ENCODE measurements at regions not wholly inside any gene's neighbourhood (a gene's known extent, or its start where the extent isn't known, plus 50 kb on each side); places are given as distances from the start of the nearest gene placed in this dataset.
"Not testable (repeated sequence)": the region's sequence is repeated elsewhere in the genome, so short reads cannot be mapped to it uniquely, and the experiment has no call there.

DNA sequence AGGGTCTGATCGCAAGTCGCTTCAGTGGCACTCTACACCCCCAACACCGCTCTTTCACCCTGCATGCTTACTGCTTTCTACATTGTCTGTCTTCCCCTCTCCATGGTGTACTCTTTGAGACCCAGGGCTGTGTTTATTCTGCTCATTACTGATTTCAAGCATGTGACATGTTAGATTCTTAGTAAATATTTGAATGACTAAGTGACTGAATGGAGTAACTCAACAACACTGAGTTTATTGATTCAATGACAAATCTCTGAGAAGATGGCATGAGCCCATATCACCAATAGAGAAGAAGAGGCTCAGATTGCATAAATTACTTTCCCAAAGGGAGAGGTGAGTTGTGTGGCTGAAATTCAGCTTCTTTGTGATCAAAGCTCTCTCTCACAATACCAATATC, 89.7 kb upstream of the OSMR start:
- DNase-seq: no peak

DNA sequence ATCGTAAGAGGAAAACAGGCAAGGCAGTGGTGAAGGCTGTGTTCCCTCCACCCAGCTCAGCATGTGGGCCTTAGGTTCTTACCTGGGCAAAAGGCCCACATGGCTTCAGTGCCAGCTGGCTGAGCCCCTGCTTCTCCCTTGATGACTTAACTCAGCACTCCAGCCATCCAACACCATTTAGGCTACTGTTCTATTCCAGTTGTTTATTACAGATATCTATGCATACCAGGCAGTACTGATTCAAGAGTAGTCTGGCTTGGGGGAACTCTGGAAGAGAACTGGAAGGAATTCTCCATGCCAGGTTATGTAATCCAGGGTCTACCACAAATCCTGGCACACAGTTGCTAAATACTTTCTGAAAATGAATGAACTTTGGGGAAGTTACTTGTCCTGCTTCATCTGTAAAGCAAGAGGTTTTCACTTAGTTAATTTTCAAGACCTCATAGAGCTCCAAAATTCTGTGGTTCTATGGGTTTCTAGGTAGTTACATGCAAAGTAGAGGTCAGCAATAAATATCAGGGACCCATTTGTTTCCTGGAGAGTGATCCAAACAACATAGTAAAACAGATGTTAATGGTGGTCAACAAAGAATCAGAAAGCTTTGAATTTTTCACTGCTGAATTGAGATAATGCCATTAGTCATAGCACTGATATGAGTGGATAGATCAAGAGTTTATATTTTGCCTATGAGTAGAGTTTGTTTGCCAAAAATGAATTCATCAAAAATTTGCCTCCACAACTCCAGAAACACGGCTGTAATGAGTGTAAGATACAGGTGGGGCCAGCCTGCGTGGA, 88.2 kb upstream of the OSMR start:
- DNase-seq: no peak

DNA sequence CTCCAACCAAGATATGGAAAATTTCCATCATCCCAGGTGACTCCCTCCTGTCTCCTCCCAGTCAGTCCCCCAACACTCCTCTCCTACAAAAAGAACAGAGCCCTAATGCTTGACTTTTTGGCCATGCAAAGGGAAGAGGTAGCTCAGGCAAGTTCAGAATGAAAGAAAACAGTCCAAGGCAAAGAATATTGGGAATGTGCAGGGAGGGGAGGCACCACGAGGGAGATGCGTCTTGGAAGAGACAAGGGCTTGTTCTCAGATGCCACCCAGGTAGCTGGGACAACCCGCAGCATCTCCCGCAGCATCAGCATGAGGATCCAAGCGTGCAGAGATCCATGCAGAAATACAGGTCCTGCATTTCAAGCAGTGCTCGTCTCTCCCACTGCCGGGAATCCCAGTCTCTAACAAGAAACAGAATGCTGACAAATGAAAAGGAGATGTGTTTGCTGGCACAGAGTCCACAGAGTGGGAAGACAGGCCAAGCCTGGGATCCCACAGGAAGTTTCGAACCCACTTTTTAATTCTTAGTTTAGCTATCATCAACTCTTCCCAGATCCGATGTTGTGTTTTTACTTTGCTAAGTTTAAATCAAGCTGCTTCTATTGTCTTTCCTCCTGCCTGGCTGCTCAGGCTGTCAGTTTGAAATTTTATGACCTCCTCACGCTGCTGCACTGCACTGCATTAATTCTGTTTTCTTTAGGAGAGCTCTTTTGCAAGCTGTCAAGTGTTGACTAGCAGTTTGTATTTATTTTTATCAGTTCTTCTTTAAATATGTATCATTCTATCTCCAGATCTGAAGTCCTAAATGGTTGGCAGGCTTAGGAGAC, 86.8 kb upstream of the OSMR start:
- DNase-seq: no peak

DNA sequence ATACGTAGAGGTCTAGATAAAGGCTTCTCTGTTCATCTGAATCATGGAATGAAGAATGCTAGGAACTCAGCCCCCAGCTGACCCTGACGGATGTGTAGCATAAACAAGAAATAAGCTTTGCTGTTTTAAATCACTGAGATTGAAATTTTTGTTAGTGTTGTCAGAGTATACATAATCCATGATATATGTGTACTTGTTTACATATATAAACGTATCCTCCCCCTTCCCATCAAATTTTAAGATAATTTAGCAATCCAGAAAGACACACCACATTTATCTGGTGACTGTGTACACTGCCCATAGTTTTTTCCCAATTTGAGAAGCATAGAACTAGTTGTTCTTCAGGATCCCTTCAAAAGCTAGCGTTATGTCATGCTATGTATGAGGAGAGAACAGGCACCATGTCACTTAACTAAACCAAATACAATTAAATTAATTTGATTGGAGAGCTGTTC, 80.8 kb upstream of the OSMR start:
- no peak for DNase-seq

DNA sequence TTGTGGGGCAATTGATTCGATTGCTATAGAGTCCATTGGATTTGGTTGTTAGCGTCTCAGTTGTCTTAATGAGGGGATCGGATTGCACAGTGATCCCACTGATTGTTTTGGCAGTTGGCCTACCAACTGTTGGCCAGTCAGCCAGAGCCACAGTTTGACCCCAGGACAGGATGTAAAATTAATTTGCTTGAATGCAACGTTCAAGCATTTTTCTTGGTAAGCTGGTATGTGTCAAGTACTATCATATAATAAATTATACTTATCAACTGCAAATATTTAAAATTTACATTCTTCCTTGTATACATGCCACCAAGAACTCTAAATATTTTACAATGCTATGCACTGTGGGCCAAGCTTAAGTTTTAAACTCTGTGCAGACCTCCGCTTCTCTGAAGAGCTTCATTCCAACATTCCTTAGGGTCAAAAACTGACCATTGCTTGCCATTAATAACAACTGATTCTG, 80.4 kb upstream of the OSMR start:
- DNase-seq: no peak

DNA sequence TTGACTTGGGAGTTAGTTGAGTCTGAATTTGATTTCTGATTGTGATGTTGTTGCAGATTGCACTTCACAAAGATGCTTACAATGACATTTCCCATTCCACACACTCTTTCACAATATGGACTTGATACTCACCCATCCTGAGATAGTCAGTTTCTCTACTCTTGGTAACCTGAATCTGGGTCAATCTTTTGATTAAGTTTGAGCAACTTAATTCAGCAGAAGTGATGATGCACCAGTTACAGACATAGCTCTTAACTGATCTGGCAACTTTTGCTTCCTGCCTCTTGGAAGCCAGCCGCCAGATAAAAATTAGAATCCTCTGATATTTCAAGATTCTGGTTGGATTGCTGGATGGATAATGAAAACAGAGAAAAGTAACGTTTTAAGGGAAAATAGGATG, 79.7 kb upstream of the OSMR start:
- DNase-seq: no peak

DNA sequence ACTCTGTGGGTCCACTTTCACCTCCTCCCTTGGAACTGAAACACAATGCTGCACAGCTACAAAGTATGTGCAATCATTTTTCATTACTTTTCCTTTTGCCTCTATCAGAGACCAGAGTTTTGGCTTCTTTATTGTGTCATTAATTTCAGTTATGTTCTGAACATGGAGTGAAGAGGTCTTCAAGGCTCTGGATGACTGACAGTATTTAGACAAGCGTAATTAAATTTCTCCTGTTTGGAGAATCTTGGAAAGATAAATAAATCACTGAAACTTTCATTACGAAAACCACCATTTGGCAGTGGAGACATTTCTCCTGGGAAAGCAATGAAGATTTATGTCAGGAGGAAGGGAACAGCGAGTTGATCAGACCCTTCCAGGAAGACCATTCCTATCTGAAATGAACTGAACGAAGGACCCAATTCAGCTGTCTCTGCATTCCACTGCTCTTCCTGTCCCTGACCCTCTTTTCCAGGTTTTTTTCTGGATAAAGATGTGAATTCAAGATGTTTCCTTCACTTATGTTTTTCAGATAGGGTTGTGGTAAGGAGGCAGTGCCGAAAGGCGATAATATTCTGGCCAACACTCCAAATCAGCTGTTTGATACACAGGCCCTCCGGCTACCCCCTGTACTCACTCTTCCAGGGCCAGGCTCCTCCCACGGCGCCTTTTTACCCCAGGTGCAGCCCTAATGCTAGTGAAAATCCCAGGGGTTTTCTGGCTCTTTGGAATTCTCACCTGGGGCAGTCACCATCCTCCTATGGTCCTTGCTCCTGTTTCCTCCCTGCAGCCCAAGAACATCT, 77.2 kb upstream of the OSMR start:
- no peak for DNase-seq

DNA sequence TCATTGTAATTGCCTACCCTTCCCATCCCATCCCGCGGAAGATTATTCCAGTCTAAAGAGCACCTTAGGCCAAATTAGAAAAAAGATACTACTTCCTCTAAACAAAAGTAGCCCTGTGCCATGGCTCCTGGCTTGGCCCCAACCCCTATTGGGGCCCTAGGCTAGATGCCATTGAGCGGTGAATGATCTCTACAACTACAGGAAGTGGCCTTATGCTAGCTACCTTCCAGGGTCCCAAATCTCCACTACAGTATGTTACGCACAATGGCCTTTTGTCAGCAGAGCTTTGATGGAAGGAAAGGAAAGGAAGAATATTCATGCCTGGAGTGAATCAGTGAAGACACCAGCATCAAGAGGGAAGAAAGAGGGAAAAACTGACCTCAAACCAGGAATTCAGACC, 73.3 kb upstream of the OSMR start:
- no peak for DNase-seq

DNA sequence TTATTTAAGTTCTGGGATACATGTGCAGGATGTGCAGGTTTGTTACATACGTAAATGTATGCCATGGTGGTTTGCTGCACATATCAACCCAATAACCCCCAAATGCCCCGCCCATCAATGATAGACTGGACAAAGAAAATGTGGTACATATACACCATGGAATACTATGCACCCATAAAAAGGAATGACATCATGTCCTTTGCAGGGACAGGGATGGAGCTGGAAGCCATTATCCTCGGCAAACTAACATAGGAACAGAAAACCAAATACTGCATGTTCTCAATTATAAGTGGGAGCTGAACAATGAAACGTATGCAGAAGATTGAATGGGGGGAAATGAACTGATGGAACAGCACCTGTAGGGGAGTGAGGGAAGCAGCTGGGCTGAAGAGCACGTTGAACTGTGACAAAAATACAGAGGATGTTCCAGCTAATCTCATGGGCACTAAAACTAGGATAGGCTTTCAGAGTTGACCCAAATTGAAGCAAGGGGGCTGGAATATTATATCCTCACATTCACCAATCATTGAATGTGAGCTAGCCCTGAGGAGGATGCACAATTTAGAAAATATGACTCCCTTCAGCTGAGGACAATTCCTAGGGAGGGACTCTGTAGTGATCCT, 70.5 kb upstream of the OSMR start:
- no peak for DNase-seq

DNA sequence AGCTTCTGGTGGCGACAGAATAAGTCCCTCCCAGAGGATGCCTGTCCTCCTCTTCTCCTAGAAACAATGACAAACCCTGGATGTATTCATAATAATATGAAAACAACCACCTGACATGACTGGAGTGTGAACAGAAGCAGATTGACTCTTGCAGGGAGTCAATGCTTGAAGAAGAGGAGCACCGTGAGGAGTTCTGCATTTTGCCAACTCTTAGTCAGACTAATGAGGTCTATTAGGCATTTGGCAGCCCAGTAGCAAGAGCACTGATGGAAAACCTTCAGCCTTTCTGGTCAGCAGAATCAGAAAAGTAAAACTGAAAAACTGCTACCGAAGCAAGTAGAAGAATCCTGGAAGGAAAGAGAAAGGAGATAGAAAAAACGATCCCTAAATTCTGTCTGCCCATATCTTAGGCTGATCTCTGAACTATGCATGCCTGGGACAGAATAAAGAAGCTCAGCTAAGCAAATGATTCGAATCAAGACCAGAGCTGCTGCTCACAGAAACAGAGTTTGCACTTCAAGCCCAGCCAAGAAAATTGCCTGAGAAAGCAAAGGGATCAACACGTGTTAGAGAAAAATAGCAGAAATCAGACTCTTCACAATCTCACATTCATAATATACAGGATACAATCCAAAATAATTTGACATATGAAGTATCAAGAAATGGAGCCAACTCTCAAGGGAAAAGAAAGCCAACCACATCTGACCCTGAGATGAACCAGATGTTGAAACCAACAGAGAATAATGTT, 69.5 kb upstream of the OSMR start:
- no peak for DNase-seq

DNA sequence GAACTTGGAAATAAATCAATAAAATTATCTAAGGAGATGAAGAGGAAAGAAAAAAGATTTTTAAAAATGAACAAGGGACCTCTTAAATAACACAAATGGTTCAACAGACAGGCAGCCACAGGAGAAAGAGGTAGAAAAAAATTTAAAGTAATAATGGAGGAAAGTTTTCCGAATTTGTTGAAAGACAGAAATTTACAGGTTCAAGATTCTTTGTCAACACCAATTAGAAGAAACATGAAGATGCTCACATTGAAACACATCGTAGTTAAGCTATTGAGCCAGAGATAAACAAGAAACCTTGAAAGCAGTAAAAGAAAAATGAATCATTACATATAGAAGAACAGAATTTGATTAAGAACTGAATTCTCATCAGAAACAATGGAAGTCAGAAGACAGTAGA, 68.7 kb upstream of the OSMR start:
- DNase-seq: no peak

DNA sequence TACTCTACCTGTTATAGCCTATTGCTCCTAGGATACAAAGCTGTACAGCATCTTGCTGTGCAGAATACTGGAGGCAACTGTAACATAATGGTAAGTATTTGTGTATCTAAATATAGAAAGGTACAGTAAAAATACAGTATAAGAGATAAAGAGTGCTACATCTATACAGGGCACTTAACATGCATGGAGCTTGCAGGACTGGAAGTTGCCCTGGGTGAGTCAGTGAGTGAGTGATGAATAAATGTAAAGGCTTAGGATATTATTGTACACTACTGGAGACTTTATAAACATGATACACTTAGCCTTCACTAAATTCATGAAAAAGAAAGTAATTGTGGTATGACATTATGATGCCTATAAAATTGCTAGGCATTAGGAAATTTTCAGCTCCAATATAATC, 65.5 kb upstream of the OSMR start:
- no peak for DNase-seq

DNA sequence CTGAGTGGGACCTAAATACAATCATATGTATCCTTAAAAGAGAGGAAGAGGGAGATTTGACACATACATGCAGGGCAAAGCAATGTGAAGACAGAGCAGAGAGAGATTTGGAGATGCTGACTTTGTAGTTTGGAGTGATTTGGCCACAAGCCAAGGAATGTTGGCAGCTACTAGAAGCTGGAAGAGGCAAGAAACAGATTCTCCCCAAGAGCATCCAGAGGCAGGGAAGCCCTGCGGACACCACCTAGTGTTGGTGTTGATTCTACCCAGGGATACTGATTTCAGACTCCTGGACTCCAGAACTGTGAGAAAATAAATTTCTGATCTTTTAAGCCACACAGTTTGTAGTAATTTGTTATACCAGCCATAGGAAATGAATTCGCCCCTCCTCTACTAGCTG, 64.9 kb upstream of the OSMR start:
- no peak for DNase-seq

DNA sequence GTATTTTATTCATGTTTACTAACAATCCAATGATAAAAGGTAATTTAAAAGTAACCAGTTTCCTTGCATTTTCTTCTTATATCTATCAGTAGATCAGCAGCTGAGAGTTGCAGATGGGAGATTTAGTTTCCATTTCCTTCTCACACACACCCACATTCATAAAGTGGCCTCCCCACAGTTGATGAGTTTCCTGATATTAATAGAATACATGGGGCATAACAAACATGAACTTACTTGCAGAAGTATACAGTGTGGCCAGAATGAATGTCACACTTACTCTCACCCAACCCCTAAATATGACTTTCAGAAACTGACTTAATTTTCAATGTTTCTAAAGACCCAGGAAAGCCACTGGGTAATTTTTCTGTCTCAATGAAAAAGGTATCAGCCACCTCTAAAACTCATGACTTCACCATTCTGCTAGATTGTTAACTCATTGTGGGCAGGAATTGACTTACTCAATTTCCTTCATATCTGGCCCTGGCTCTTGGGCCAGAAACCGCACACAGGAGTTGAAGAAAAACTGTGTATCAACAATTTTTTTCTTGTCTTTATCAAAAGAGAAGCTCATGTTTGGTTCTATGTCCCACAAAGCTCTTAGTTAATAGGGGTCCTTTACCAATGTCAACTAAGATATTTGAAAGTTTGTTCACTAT, 63.5 kb upstream of the OSMR start:
- DNase-seq: no peak

DNA sequence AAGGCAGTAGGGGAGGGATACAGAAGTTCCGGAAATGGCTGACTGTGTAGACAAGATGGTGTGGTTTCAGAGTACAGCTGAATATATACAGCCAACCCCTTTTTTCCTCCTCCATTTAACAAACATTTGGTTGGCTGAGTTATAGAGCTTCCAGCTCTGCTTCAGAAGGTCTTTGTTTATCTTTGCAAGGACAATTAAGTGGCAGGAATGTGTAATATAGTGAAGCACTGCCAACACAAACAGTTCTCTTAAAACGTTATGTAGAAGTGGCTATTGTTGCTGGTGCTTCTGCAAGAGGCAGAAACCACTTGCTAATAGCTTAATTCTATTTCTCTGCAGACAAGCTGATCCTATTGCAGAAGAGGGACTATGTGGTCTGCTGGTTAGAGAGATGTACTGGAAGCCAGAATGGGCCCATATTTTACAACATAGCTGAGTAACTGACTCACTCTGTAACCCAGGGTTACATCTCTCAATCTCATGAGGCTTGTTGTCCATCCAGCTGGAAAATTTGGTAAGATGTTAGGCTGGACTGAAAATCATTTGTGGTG, 62.7 kb upstream of the OSMR start:
- no peak for DNase-seq

DNA sequence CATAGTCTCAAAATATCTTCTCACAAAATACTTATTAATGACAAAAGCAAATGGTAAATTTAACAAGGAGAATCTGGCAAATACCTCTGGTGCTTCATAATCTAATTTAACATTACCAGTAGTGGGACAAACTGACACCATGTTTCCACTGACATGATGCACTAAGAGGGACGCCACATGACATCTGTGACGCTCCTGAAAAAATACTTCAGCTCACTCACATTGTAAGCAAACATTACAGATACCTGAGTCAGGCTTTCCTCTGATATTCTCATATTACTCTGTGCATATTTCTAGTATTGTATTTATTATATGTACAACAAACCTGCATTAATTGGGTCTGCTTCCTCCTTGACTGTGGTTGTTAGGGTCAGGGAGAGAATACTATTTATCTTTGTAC, 56.7 kb upstream of the OSMR start:
- DNase-seq: no peak

DNA sequence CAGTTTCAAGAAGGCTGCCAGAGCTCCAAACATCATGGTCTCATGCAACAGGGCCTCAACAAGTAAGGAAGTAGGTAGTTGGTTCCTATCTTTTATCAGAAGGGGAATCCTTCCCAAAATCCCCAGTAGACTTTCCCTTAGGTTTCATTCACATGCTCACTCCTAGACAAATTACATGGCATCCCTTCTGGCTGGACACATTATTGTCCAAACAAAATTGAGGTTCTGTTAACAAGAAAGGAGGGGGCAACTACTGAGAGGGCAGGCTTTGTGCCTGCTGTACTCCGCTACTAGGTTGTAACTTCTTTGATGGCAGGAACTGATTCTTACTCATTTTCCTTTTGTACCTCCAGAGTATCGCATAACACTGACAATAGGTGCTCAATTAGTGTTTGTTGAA, 56.0 kb upstream of the OSMR start:
- no peak for DNase-seq

DNA sequence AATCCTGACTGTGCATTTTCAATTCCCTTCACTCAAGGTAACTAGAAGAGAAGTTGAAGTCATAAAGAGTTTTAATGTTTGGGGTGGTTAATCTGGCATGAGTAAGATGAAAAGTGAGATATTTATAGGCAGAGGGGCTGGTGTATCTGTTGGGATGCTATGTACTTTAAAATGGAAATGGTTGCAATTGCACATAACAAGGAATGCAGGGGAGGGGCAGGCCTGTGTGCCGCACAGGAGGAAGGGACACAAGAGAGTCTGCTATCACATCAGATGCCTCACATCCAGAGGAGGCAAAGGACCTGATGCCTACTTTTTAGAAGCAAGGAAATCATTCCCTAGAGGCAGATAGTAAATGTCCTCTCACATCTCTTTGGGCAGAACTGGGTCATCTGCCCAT, 55.5 kb upstream of the OSMR start:
- no peak for DNase-seq

DNA sequence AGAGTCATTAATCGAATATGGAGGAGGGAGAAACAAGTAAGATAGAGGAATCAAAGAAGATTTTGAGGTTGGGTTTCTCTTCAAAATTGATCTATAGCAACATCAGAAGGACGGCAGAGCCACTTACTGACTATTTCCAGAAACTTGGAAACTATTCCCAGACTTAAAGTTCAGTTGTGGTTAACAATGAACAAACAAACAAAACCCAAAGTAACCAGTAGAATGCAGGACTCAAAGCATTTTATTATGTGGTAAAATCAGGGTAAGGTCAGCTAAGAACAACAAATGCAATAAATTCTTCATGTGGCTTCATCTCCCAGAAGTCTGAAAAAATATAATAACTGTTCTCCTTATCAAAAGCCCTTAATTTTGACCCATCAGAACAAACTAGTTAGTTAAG, 54.9 kb upstream of the OSMR start:
- no peak for DNase-seq

DNA sequence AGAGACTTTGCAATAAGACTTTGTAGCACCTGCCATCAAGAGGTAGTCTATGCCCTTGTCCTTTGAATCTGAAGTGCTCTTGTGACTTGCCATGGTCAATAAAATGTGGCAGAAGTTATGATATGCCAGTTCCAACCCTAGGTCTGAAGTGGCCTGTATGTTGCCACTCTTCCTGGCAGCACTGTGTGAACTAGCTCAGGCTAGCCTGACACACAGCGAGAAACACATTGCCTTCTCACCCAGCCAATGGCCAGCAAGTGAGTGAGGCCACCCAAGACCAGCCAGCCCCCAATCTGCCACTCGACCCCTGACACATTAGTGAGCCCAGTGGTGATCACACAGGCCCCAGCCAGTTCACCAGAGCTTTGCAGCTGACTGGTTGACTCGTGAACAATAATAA, 52.7 kb upstream of the OSMR start:
- DNase-seq: no peak

DNA sequence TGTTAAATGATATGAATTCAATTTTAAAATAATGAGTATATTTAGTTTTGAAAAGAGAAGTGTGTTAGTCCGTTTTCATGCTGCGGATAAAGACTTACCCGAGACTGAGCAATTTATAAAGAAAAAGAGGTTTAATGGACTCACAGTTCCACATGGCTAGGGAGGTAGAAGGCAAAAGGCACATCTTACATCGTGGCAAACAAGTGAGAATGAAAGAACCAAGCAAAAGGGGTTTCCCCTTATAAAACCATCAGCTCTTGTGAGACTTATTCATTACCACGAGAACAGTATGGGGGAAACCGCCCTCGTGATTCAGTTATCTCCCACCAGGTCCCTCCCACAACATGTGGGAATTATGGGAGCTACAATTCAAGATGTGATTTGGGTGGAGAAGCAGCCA, 51.8 kb upstream of the OSMR start:
- DNase-seq: not testable (repeated sequence)

Data from NCI-H1930 (cell line).